Fibroblast of the aortic adventitia (primary cell): ENCODE measurements at regions not wholly inside any gene's neighbourhood (a gene's known extent, or its start where the extent isn't known, plus 50 kb on each side); places are given as distances from the start of the nearest gene placed in this dataset.

Source experiments
- DNase-seq: peaks from one replicate; pipeline ENCODE4 v3.0.0-alpha.2; 2010; ENCODE audit warnings: low read depth
- H3K4me3 ChIP-seq: 2 replicates; pipeline ENCODE4 v1.5.1; 2011; ENCODE audit warnings: low read depth, mild to moderate bottlenecking, control low read depth, low read length, moderate library complexity
- TF ChIP-seq, protein P1 (sequence below): IDR thresholded peaks from 2 replicates; pipeline ENCODE4 v1.5.1; 2011; ENCODE audit warnings: mild to moderate bottlenecking, low read length, control low read depth, inconsistent platforms; ENCODE audit not compliant: insufficient read depth

DNA sequence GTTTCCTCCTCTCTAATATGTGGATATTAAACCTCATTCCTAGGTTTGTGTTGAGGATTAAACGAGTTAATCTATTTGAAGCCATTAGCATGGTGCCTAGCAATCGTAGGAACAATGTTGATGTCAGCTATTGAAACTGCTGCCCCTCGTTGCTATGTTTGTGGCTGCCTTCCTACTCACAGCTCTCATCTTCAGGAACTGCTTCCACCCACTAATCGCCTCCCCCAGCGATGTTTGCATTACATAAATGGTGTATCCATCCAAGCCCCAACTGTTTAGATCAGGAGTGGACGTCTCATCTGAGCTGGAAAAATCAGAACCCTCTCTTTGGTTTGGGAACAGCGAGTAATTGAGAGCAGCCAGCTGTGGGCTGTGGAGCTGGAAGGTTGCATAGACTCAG lies 416.6 kb downstream of the ARHGEF28 start:
- TF ChIP-seq, protein P1, sequence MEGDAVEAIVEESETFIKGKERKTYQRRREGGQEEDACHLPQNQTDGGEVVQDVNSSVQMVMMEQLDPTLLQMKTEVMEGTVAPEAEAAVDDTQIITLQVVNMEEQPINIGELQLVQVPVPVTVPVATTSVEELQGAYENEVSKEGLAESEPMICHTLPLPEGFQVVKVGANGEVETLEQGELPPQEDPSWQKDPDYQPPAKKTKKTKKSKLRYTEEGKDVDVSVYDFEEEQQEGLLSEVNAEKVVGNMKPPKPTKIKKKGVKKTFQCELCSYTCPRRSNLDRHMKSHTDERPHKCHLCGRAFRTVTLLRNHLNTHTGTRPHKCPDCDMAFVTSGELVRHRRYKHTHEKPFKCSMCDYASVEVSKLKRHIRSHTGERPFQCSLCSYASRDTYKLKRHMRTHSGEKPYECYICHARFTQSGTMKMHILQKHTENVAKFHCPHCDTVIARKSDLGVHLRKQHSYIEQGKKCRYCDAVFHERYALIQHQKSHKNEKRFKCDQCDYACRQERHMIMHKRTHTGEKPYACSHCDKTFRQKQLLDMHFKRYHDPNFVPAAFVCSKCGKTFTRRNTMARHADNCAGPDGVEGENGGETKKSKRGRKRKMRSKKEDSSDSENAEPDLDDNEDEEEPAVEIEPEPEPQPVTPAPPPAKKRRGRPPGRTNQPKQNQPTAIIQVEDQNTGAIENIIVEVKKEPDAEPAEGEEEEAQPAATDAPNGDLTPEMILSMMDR: no peak
- no peak overlapping the region for H3K4me3 ChIP-seq
- no peak for DNase-seq

DNA sequence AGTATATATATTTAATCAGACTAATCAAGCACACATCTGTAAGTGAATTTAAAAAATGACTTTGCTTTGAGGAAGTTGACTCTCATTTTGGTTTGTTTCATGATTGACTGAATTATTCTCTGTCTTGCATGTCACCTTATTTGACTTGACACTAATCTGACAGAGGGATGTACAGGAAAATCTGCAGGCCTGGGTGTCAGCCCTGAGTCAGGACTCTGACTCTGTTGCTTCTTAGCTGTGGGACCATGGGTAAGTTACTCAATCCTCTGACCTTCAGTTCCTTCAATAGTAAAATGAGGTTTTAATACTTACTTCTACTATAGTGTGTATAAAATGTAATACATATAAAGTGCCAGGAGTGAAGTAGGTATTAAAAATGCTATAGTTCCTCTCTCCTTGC lies 415.9 kb downstream of the ARHGEF28 start:
- DNase-seq: no peak
- TF ChIP-seq, protein P1: no peak
- H3K4me3 ChIP-seq: no peak overlapping the region

DNA sequence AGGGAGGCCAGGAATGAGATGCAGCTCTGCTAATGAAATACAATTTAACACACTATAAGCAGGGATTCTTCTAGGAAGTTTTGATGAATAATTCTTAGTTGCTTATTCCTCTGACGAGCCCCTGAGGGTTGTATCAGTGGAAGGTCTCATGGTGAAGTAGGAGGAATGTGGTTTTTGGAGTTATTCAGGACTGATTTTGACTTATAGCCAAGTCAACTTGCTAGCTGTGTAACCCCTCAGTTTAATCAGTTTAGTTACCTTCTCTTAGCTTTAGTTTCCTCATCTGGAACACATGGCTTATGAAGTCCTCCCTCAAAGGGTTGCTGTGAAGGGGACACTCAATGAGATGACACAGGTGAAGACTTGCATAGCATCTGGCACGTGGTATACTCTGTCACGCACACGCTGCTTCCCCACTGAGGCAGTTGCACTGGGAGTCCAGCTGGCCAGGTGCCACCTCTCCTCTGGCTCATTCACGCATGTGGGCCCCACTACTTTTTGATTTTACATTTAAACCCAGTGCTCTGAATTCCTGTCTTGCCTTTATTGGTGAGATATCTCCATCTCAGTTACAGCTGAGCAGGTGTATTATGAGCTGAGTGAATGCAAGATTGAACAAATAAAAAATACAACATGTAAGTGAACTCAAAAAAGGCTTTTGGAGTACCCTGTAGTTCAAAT lies 415.0 kb downstream of the ARHGEF28 start:
- TF ChIP-seq, protein P1: no peak
- H3K4me3 ChIP-seq: no peak overlapping the region
- DNase-seq: no peak

DNA sequence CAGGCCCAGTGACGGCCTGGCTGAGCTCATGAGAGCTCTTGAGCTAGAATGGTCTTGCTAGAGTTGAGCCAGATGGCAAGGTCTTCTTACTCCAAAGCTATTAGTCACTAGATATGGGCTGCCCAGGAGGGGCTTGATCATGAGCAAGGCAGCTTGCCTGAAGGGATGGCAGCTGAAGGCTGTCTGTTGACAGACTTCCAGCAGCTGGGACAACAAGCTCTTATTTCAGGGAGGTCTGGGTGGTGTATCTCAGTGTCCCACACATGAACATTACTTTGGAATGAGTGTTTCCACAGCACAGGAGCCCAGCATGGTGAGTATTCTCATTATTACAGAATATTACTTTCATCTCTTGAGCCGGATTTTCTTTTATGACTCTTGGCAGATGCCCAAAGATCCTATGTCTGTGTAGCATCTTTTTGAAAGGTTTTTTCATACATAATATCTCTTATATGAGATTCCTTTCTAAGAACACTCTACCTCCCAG lies 414.1 kb downstream of the ARHGEF28 start:
- TF ChIP-seq, protein P1: peak; percentile 20
- DNase-seq: peak; percentile 89
- H3K4me3 ChIP-seq: no peak overlapping the region

DNA sequence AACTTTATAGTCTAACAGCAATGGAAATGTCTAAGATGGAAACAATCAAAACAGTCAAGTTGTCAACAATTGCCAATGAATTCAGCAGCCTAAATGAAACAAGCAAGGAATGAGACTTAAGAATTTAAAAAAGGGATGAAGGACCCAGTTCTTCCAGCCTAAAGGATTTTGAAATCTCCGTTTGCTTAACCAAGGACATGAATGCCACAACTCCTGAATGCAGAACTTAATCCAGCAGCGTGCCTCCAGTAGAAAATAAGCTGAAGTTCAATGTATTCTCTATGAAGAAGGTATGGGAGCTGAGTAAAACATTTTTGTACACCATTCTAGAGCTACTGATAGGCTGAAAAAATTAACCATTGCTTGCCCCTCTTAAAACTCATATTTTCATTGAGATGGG lies 411.3 kb downstream of the ARHGEF28 start:
- no peak for DNase-seq
- TF ChIP-seq, protein P1: no peak
- H3K4me3 ChIP-seq: no peak overlapping the region

DNA sequence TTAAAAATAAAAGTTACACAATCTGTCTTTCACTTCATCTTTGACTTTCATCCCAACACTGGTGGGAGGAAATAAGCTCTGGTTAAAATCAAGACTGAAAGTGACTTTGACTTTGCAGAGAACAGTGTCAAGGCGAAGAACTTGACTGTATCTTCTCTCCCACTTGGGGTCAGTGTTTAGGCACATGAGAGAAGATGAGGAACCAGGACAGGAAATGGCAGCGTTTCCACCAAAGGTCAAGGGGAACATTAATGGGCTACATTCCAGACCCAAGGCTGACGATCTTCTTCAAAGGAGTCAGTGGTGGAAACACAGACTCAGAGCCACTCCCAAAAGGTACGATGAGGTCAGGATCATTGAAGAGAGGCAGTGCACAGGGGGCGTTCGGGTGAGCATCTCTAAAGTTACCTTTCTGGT lies 409.5 kb downstream of the ARHGEF28 start:
- no peak overlapping the region for H3K4me3 ChIP-seq
- peak; percentile 80 for DNase-seq
- TF ChIP-seq, protein P1: peak; percentile 55

DNA sequence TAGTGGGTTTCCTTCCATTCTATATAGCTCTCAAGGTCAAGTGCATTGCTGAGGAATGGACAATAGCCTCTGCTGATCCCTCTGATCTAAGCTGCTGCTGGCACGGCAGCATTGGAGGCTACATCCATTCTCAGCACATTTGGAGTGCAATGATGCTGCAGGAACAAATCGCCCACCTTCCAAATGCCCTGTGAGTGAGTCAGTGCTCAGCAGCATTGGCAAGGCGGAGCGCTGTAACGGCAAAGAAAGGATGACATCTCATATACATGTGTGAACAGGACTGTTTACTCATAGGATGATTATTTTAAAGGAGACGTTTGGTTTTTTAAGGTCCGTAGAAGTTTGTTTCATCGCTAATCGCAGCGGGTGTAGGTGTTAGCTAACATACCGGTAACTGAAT lies 408.7 kb downstream of the ARHGEF28 start:
- H3K4me3 ChIP-seq: no peak overlapping the region
- TF ChIP-seq, protein P1: no peak
- DNase-seq: peak; percentile 59
